Kidney (tissue), 13 donors: ENCODE measurements at regions not wholly inside any gene's neighbourhood (a gene's known extent, or its start where the extent isn't known, plus 50 kb on each side); places are given as distances from the start of the nearest gene placed in this dataset.
A peak's percentile ranks its signal among the peaks of the same experiment; 100 is the strongest.

ENCODE experiments used
- DNase-seq, 5 donors: peaks; one replicate each; pipeline ENCODE4 v3.0.0-alpha.2; 2013 to 2020
- FAIRE-seq: peaks from 2 replicates; lab custom pipeline; 2012; peaks lifted over from hg19 to GRCh38; lab: Jason Lieb, UNC
- H3K27ac ChIP-seq, 2 donors: one replicate each; pipeline ENCODE4 v1.7.0; 2013; ENCODE audit warnings: low read depth in 2 of 2, low read length in 2 of 2, inconsistent platforms in 1 of 2
- H3K27me3 ChIP-seq: one replicate; pipeline ENCODE4 v1.7.1; 2013; ENCODE audit warnings: low read length, inconsistent platforms; ENCODE audit not compliant: control insufficient read depth, insufficient read depth
- H3K36me3 ChIP-seq, 3 donors: one replicate each; pipeline versions ENCODE4 v1.7.0 to v1.7.1; 2013; ENCODE audit warnings: low read length in 3 of 3, control low read depth in 1 of 3, inconsistent platforms in 1 of 3; ENCODE audit not compliant: insufficient read depth in 3 of 3, control insufficient read depth in 2 of 3
- H3K4me1 ChIP-seq, 3 donors: one replicate each; pipeline versions ENCODE4 v1.7.0 to v1.7.1; 2013; ENCODE audit warnings: low read length in 3 of 3, inconsistent platforms in 1 of 3, low read depth in 1 of 3; ENCODE audit not compliant: control insufficient read depth in 2 of 3, insufficient read depth in 2 of 3
- H3K4me3 ChIP-seq, 3 donors: one replicate each; pipeline versions ENCODE4 v1.7.0 to v1.8.1; 2013; ENCODE audit warnings: low read length in 3 of 3, control low read depth in 1 of 3, inconsistent platforms in 1 of 3
- H3K9ac ChIP-seq, 3 donors: one replicate each; pipeline versions ENCODE4 v1.7.0 to v1.7.1; 2013; ENCODE audit warnings: low read length in 3 of 3, control low read depth in 1 of 3, inconsistent platforms in 1 of 3
- H3K9me3 ChIP-seq, 3 donors: one replicate each; pipeline versions ENCODE4 v1.7.0 to v1.7.1; 2013; ENCODE audit warnings: low read length in 3 of 3, control low read depth in 1 of 3, inconsistent platforms in 1 of 3; ENCODE audit not compliant: control insufficient read depth in 2 of 3, insufficient read depth in 1 of 3
- CTCF ChIP-seq: IDR thresholded peaks from 3 replicates; pipeline ENCODE4 v1.5.1; 2012; ENCODE audit warnings: mild to moderate bottlenecking, moderate library complexity, borderline replicate concordance; ENCODE audit not compliant: insufficient read depth; ENCODE audit errors: extremely low read depth
- intact Hi-C: fragments of 100-400 bp; cut with DNase I; formaldehyde crosslinking; loops from one replicate; pipeline ENCODE4 v1.11.1; 2022
- donor health status: control.
- donor health status: control.
- donor health status: control.
- donor health status: control.
- donor health status: control.
- donor health status: DM: yes; HTN: yes; CAD: no.
- donor health status: Normal renal cell carcinoma (clear cell type).

GRCh38 chrX:39969099-39969818, 128.5 kb downstream of the BCOR start:
- Histone ChIP-seq H3K4me1 (peaks cover 0 to 6% (median 0%) of the 10 kb centered on the region in 3 donors), H3K4me3 (no peak overlapping the region), H3K27me3 (no peaks in the 10 kb centered on the region), H3K27ac (peak overlapping the region; percentile 37 to 49), H3K9ac (no peak overlapping the region), H3K9me3 (no peaks in the 10 kb centered on the region), H3K36me3 (no peaks in the 10 kb centered on the region)
- TF ChIP-seq CTCF: no peak
- DNase-seq (peak; percentile 71 to 83 (median 76)), FAIRE-seq (no peak)
- intact Hi-C loops: no loop called here

DNA sequence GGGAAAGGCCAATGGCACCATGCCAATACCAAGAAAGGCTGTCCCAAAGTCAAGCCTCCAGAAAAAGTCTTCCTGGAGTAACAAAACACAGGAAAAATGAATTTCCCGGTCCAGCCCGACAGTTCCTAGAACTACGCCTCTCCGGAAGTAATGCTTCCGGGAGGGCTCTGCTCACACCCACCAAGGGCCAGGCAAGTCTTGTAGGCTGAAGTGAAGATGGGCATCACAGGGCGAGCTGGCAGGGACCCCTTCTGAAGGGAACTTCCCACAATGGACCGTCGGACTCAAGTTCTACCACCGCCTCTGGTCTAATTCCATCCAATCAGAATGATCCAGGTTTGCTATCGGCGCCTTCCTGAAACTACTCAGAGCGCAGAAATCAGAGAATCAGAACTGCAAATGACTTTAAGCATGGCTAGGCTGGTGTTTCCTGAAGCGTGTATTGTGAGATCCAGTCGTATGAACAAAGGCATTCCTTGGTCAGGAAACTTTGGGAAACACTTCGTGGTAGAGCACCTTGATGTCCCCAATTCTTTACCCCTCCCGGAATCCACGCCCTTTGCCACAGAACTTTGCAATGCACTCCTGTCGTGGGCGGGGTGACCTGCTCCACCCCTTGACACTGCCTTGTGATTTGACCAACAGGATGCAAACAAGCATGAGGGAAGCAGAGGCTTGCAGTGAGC, 127.8 kb downstream of the BCOR start:
- Histone ChIP-seq H3K9ac (no peak overlapping the region), H3K4me1 (peaks cover 0 to 6% (median 0%) of the 10 kb centered on the region in 3 donors), H3K27me3 (no peaks in the 10 kb centered on the region), H3K4me3 (no peak overlapping the region), H3K9me3 (no peaks in the 10 kb centered on the region), H3K27ac (peak overlapping the region; percentile 37 to 49), H3K36me3 (no peaks in the 10 kb centered on the region)
- intact Hi-C loops: no loop called here
- TF ChIP-seq CTCF: no peak
- peak in 3 of 5 donors; percentile 44 to 52 (median 45) for DNase-seq
- FAIRE-seq: no peak

DNA sequence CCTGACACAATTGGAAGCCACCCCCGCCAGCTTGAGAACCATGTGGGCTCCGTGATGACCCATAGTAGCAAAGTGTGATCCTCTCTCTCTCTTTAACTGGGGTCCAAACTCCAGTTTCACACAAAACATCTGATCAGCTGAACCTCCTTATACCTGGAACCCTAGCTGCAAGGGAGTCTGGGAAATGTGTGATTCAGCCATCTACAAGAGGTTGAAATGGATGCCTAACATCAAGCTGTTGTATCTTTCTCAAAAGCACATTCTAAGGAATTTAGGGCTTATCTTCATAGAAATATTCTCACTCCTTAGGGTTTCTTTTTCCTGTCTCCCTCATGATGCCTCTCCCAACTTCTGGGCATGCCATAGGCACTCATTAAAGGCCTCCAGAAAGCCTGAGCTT, 126.0 kb downstream of the BCOR start:
- no peaks in the 10 kb centered on the region for H3K36me3 ChIP-seq
- peaks cover 0 to 6% (median 0%) of the 10 kb centered on the region in 3 donors for H3K4me1 ChIP-seq
- no peaks in the 10 kb centered on the region for H3K9me3 ChIP-seq
- TF ChIP-seq CTCF: no peak
- intact Hi-C loops: no loop called here
- no peak overlapping the region for H3K9ac ChIP-seq
- FAIRE-seq (no peak), DNase-seq (no peak)
- H3K27ac ChIP-seq: no peak overlapping the region
- H3K4me3 ChIP-seq: no peak overlapping the region
- no peaks in the 10 kb centered on the region for H3K27me3 ChIP-seq
